ENCODE measurements at regions not wholly inside any gene's neighbourhood (a gene's known extent, or its start where the extent isn't known, plus 50 kb on each side); places are given as distances from the start of the nearest gene placed in this dataset.

GRCh38 chr13:97574926-97575325 lies 141.0 kb downstream of the RAP2A start:
- H3K27ac ChIP-seq (ENCODE audit: low read length), result no peak overlapping the region
- peak; percentile 47 for DNase-seq (ENCODE audit: low read depth, low spot score)
- no peaks in the 10 kb centered on the region for H3K27me3 ChIP-seq (ENCODE audit: control insufficient read depth, insufficient read depth, low read length)
- ChIA-PET CTCF (no interaction called here), POLR2A (no interaction called here)
- no peaks in the 10 kb centered on the region for H3K9me3 ChIP-seq (ENCODE audit: control insufficient read depth, insufficient read depth, low read depth, low read length)
- H3K4me1 ChIP-seq (ENCODE audit: control insufficient read depth, insufficient read depth, low read length), result no peaks in the 10 kb centered on the region
- in situ Hi-C loops (cut with HindIII; ENCODE audit: low pct_unique_long_range_greater_than_20kb, low sequenced_read_pairs) (no loop called here), intact Hi-C loops (cut with micrococcal nuclease; ENCODE audit: unreplicated experiment) (no loop called here)
- peak; percentile 91 for ATAC-seq
- no peak overlapping the region for H3K4me3 ChIP-seq (ENCODE audit: low read depth in 2 of 2, low read length in 2 of 2)
- BruUV-seq (replicated peaks), result no TSS peak
- TF ChIP-seq CTCF (IDR thresholded peaks at IDR 0.05), result peak; percentile 78
- no peak for TF ChIP-seq REST (IDR thresholded peaks at IDR 0.05; ENCODE audit: insufficient read depth in 1 of 2, low read depth in 2 of 2, low read length in 1 of 2)
- TF ChIP-seq TCF7L2 (IDR thresholded peaks at IDR 0.05; ENCODE audit: low read depth, low read length), result no peak
- TF ChIP-seq SIN3A (IDR thresholded peaks at IDR 0.05; ENCODE audit: borderline replicate concordance, insufficient read depth, low read depth, low read length), result no peak
- no peak for TF ChIP-seq POLR2AphosphoS5 (IDR thresholded peaks at IDR 0.05; ENCODE audit: low read depth, low read length)
- no peaks in the 10 kb centered on the region for H3K36me3 ChIP-seq (ENCODE audit: control insufficient read depth, insufficient read depth, low read length)

GRCh38 chr13:97577026-97577425 lies 143.1 kb downstream of the RAP2A start:
- H3K27me3 ChIP-seq (ENCODE audit: control insufficient read depth, insufficient read depth, low read length), result no peaks in the 10 kb centered on the region
- ChIA-PET POLR2A (no interaction called here), CTCF (no interaction called here)
- ATAC-seq (no peak), DNase-seq (ENCODE audit: low read depth, low spot score) (no peak)
- intact Hi-C loops (cut with micrococcal nuclease; ENCODE audit: unreplicated experiment), result no loop called here
- in situ Hi-C loops (cut with HindIII; ENCODE audit: low pct_unique_long_range_greater_than_20kb, low sequenced_read_pairs), result no loop called here
- no peaks in the 10 kb centered on the region for H3K4me1 ChIP-seq (ENCODE audit: control insufficient read depth, insufficient read depth, low read length)
- no TSS peak for BruUV-seq (replicated peaks)
- H3K9me3 ChIP-seq (ENCODE audit: control insufficient read depth, insufficient read depth, low read depth, low read length), result no peaks in the 10 kb centered on the region
- no peak overlapping the region for H3K27ac ChIP-seq (ENCODE audit: low read length)
- H3K4me3 ChIP-seq (ENCODE audit: low read depth in 2 of 2, low read length in 2 of 2), result no peak overlapping the region
- TF ChIP-seq TCF7L2 (IDR thresholded peaks at IDR 0.05; ENCODE audit: low read depth, low read length), result no peak
- TF ChIP-seq POLR2AphosphoS5 (IDR thresholded peaks at IDR 0.05; ENCODE audit: low read depth, low read length), result no peak
- TF ChIP-seq SIN3A (IDR thresholded peaks at IDR 0.05; ENCODE audit: borderline replicate concordance, insufficient read depth, low read depth, low read length), result no peak
- no peak for TF ChIP-seq CTCF (IDR thresholded peaks at IDR 0.05)
- no peak for TF ChIP-seq REST (IDR thresholded peaks at IDR 0.05; ENCODE audit: insufficient read depth in 1 of 2, low read depth in 2 of 2, low read length in 1 of 2)
- H3K36me3 ChIP-seq (ENCODE audit: control insufficient read depth, insufficient read depth, low read length), result no peaks in the 10 kb centered on the region
